Activated naive CD4-positive, alpha-beta T cell treated with anti-CD3 and anti-CD28 coated beads for 36 hours (primary cell): ENCODE measurements at regions not wholly inside any gene's neighbourhood (a gene's known extent, or its start where the extent isn't known, plus 50 kb on each side); places are given as distances from the start of the nearest gene placed in this dataset.
"Not testable (repeated sequence)": the region's sequence is repeated elsewhere in the genome, so short reads cannot be mapped to it uniquely, and the experiment has no call there.

ENCODE experiments used
- CTCF ChIA-PET: fragments of 350-600 bp; sonication (Branson Sonifier 250); formaldehyde crosslinking; loops from one replicate; lab custom pipeline; 2021; ENCODE audit warnings: antibody characterized with exemption; lab: Charles Lee
- DNase-seq: peaks from one replicate; pipeline ENCODE4 v3.0.0-alpha.2; 2020
- H3K27ac Mint-ChIP-seq: one replicate; pipeline ENCODE4 v1.8.0; 2021; ENCODE audit warnings: mild to moderate bottlenecking, mixed read lengths
- H3K27me3 Mint-ChIP-seq: one replicate; pipeline ENCODE4 v1.8.0; 2021; ENCODE audit warnings: low read depth, mixed read lengths
- H3K36me3 Mint-ChIP-seq: one replicate; pipeline ENCODE4 v1.8.0; 2021; ENCODE audit warnings: low read depth, mixed read lengths
- H3K4me1 Mint-ChIP-seq: one replicate; pipeline ENCODE4 v1.8.0; 2021; ENCODE audit warnings: low read depth, mixed read lengths
- H3K4me3 Mint-ChIP-seq: one replicate; pipeline ENCODE4 v1.8.0; 2021; ENCODE audit warnings: mild to moderate bottlenecking, moderate library complexity, mixed read lengths
- H3K9me3 Mint-ChIP-seq: one replicate; pipeline ENCODE4 v1.8.0; 2021; ENCODE audit warnings: mixed read lengths
- intact Hi-C: fragments of 100-400 bp; cut with micrococcal nuclease; formaldehyde crosslinking; loops from one replicate; pipeline ENCODE4 v1.15.1; 2023

GRCh38 chr11:116043059-116043458, 538.8 kb upstream of the CADM1 start:
- intact Hi-C loops, H3K36me3 Mint-ChIP-seq, H3K4me1 Mint-ChIP-seq, DNase-seq, H3K9me3 Mint-ChIP-seq, H3K4me3 Mint-ChIP-seq, CTCF ChIA-PET, H3K27ac Mint-ChIP-seq, H3K27me3 Mint-ChIP-seq: not testable (repeated sequence)

- CTCF ChIA-PET: no interaction called here
- no peak for DNase-seq
- intact Hi-C loops: no loop called here
- H3K36me3 Mint-ChIP-seq: no peaks in the 10 kb centered on the region
- H3K27me3 Mint-ChIP-seq: peaks cover under 1% of the 10 kb centered on the region
- H3K9me3 Mint-ChIP-seq: no peaks in the 10 kb centered on the region
- no peaks in the 10 kb centered on the region for H3K4me1 Mint-ChIP-seq
- H3K27ac Mint-ChIP-seq: no peak overlapping the region
- H3K4me3 Mint-ChIP-seq: no peak overlapping the region
These were observed 537.9 kb upstream of the CADM1 start for GRCh38 chr11:116042146-116042545.

DNA sequence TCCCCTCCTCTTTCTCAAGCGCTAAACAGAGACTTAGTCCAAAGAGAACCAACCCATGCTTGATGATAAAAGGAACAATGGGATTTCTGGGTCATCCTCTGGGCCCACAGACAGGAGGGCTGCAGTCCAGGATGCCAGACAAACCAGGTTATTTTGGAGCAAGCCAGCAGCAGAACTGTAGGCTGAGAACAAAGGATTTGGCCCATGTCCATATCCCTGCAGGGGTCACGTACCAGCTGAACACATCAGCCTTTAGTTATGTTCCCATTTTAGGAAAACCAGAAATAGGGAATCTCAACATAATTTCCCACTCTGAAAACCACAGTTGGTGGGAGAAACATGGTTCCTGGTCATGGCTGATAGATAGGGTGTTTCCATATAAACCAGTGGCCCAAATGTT, 533.6 kb upstream of the CADM1 start:
- CTCF ChIA-PET: no interaction called here
- H3K4me1 Mint-ChIP-seq: no peaks in the 10 kb centered on the region
- no peaks in the 10 kb centered on the region for H3K9me3 Mint-ChIP-seq
- no peaks in the 10 kb centered on the region for H3K36me3 Mint-ChIP-seq
- DNase-seq: no peak
- intact Hi-C loops: no loop called here
- peaks cover 3% of the 10 kb centered on the region for H3K27me3 Mint-ChIP-seq
- H3K27ac Mint-ChIP-seq: no peak overlapping the region
- no peak overlapping the region for H3K4me3 Mint-ChIP-seq

- CTCF ChIA-PET: no interaction called here
- H3K27ac Mint-ChIP-seq: no peak overlapping the region
- no peaks in the 10 kb centered on the region for H3K9me3 Mint-ChIP-seq
- no peak overlapping the region for H3K4me3 Mint-ChIP-seq
- intact Hi-C loops: no loop called here
- peaks cover 4% of the 10 kb centered on the region for H3K27me3 Mint-ChIP-seq
- no peaks in the 10 kb centered on the region for H3K36me3 Mint-ChIP-seq
- no peaks in the 10 kb centered on the region for H3K4me1 Mint-ChIP-seq
- DNase-seq: no peak
These were observed 531.8 kb upstream of the CADM1 start for GRCh38 chr11:116035977-116036376.

DNA sequence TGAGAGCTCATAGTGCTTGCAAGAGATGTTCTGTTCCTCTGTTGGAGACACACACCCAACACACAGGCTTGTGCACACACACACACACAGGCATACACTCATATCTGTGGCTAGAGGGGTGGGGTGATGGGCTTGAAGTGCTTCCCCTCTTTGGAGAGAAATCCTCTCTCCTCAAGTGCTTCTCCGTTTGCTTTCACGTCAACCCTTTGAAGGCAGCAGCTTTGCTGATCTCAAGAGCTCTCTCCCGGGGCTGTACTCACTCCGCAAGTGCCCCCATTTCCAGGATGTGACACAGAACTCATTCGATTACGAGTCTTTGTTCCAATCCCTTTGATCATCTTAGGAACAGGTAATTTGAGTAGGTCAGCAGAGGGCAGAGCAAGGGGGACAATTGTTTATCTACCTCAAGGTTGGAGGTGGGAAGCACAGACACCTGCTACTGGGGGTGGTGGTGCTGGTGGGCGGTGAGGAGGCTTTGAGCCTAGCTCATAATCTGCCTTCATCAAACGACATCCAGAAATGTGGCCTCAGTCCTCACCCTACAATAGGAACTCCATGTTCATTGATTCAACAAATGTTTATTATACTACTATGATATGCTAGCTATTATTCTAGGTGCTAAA, 529.8 kb upstream of the CADM1 start:
- CTCF ChIA-PET: no interaction called here
- H3K27me3 Mint-ChIP-seq: peaks cover 4% of the 10 kb centered on the region
- H3K9me3 Mint-ChIP-seq: no peaks in the 10 kb centered on the region
- intact Hi-C loops: no loop called here
- H3K27ac Mint-ChIP-seq: no peak overlapping the region
- H3K36me3 Mint-ChIP-seq: no peaks in the 10 kb centered on the region
- H3K4me1 Mint-ChIP-seq: no peaks in the 10 kb centered on the region
- DNase-seq: no peak
- H3K4me3 Mint-ChIP-seq: no peak overlapping the region

DNA sequence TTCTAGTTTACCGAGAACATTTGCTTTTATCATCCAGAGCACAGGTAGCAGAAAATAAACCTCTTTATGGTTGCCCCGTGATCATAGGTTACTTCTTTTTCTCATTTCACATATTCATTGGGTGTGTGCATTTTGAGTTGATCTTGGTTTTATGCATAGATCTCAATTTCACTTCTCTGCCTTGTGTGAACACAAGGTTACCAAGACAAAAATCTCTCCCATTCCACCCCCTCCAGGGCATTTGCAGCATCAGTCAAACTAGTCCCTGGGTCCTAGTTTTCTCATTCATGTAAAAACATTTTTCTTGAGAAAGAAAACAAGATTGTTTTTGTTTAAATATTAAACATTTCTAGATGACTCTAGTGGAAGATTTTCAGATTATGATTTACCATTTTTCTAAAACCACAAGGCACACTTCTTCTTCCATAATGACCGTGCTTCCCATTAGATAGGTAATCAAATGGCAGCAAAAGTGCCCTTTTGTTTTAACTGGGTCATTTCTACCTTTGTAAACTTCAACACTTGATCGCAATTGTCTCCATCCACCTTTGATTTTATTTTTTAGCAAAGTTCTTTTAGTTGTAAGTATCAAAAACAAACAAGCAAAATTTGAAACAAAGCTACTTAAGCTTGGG, 526.6 kb upstream of the CADM1 start:
- intact Hi-C loops: no loop called here
- H3K4me3 Mint-ChIP-seq: no peak overlapping the region
- H3K27ac Mint-ChIP-seq: no peak overlapping the region
- no peaks in the 10 kb centered on the region for H3K9me3 Mint-ChIP-seq
- DNase-seq: no peak
- CTCF ChIA-PET: no interaction called here
- H3K27me3 Mint-ChIP-seq: peaks cover 2% of the 10 kb centered on the region
- H3K4me1 Mint-ChIP-seq: no peaks in the 10 kb centered on the region
- H3K36me3 Mint-ChIP-seq: no peaks in the 10 kb centered on the region

DNA sequence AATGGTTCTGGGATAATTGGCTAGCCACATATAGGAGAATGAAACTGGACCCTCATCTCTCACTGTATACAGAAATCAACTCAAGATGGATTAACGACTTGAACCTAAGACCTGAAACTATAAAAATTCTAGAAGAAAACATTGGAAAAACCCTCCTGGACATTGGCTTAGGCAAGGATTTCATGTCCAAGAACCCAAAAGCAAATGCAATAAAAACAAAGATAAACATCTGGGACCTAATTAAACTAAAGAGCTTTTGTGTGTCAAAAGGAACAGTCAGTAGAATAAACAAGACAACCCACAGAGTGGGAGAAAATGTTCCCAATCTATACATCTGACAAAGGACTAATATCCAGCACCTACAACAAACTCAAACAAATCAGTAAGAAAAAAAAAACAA, 524.3 kb upstream of the CADM1 start:
- H3K27ac Mint-ChIP-seq, intact Hi-C loops, H3K4me3 Mint-ChIP-seq, DNase-seq, H3K36me3 Mint-ChIP-seq, H3K4me1 Mint-ChIP-seq, H3K27me3 Mint-ChIP-seq, H3K9me3 Mint-ChIP-seq: not testable (repeated sequence)
- CTCF ChIA-PET: interaction anchor here (0.6 kb wide), 1 partner anchor 1605 kb away, joined by 3 read pairs; no protein-coding TSS in a partner anchor

DNA sequence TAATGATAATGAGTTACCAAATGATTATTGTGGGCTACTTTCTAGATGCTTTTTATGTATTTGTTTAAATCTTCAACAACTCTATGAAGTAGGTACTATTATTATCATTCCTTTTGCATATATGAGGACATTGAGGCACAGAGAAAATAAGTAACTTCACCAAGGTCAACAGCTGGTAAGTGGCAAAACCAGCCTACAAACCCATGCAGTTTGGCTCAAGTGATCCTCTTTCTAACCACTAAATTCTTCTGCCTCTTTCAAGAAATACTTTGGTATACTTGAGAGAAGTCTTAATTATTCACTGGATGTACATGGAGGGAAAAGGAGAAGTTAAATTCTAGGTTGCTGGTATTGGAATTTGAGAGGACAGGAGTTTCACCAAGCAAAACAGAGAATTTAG, 495.2 kb upstream of the CADM1 start:
- no peaks in the 10 kb centered on the region for H3K9me3 Mint-ChIP-seq
- DNase-seq: no peak
- intact Hi-C loops: no loop called here
- CTCF ChIA-PET: no interaction called here
- no peaks in the 10 kb centered on the region for H3K36me3 Mint-ChIP-seq
- peaks cover 3% of the 10 kb centered on the region for H3K27me3 Mint-ChIP-seq
- no peak overlapping the region for H3K27ac Mint-ChIP-seq
- no peak overlapping the region for H3K4me3 Mint-ChIP-seq
- H3K4me1 Mint-ChIP-seq: no peaks in the 10 kb centered on the region

DNA sequence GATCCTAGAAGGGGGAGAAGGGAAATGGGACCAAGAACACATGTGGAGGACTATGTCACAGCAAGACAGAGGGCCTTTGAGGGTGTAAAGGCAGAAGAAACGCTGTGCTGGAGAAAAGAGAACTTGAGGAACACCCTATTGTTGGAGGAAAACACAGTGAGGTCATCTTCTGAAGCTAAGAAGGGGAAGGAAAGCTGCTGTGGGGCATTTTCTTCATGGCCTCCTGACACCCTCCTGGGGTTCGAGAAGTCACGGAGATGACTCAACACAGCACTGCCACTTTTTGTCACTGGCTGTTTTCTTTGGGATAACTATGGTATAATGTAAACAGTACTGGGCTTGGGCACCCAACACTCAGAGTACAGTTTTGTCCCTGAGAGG, 492.6 kb upstream of the CADM1 start:
- CTCF ChIA-PET: interaction anchor here (0.6 kb wide), 1 partner anchor 246 kb away, joined by 4 read pairs; no protein-coding TSS in a partner anchor
- Mint-ChIP-seq H3K4me3 (no peak overlapping the region), H3K36me3 (no peaks in the 10 kb centered on the region), H3K27ac (no peak overlapping the region), H3K27me3 (peaks cover 5% of the 10 kb centered on the region), H3K4me1 (no peaks in the 10 kb centered on the region), H3K9me3 (no peaks in the 10 kb centered on the region)
- DNase-seq: no peak
- intact Hi-C loops: no loop called here

DNA sequence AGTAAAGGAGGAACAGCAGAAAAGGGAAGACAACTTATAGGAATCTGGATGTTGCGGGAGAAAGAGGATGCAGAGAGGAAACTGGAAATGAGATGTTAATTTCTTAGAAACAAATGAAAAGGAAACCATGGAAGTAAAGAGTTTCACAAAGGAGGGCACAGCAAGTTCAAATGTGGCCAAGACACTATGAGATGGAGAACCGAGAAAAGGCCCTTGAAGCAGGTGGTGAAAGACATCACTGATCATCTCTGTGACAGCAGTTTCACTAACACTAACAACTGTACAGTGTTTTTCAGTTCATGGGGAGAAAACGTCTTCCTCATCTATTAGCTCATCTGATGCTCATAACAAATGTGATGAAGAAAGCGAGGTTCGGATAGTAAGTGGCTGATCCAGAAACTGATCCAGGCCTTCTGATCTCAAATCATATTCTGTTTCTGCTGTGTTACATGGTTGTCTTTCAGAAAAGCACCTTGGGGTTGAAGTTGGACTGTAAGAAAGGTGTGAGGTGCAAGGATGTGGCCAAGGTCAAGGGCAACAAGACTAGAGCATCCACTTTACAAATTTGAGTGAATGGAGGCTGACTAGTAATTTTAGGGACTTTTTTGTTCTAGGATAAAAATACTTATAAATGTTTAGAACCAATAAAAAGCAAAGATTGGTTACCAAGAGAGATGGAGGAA, 492.1 kb upstream of the CADM1 start:
- peaks cover 5% of the 10 kb centered on the region for H3K27me3 Mint-ChIP-seq
- H3K9me3 Mint-ChIP-seq: no peaks in the 10 kb centered on the region
- H3K4me1 Mint-ChIP-seq: no peaks in the 10 kb centered on the region
- CTCF ChIA-PET: no interaction called here
- no peaks in the 10 kb centered on the region for H3K36me3 Mint-ChIP-seq
- no peak for DNase-seq
- no peak overlapping the region for H3K4me3 Mint-ChIP-seq
- no peak overlapping the region for H3K27ac Mint-ChIP-seq
- intact Hi-C loops: no loop called here

- Mint-ChIP-seq H3K9me3 (no peaks in the 10 kb centered on the region), H3K36me3 (no peaks in the 10 kb centered on the region), H3K4me3 (no peak overlapping the region), H3K27me3 (peaks cover 5% of the 10 kb centered on the region), H3K4me1 (no peaks in the 10 kb centered on the region), H3K27ac (no peak overlapping the region)
- CTCF ChIA-PET: no interaction called here
- no peak for DNase-seq
- intact Hi-C loops: no loop called here
These were observed 489.4 kb upstream of the CADM1 start for GRCh38 chr11:115993590-115993989.

- Mint-ChIP-seq H3K27me3 (peaks cover 5% of the 10 kb centered on the region), H3K4me3 (no peak overlapping the region), H3K27ac (no peak overlapping the region), H3K4me1 (no peaks in the 10 kb centered on the region), H3K36me3 (no peaks in the 10 kb centered on the region), H3K9me3 (no peaks in the 10 kb centered on the region)
- intact Hi-C loops: no loop called here
- CTCF ChIA-PET: interaction anchor here (0.6 to 0.9 kb wide), 3 partner anchors 11 to 238 kb away, joined by 3 read pairs; no protein-coding TSS in a partner anchor
- DNase-seq: no peak
These were observed 485.8 kb upstream of the CADM1 start for GRCh38 chr11:115990004-115990447.

DNA sequence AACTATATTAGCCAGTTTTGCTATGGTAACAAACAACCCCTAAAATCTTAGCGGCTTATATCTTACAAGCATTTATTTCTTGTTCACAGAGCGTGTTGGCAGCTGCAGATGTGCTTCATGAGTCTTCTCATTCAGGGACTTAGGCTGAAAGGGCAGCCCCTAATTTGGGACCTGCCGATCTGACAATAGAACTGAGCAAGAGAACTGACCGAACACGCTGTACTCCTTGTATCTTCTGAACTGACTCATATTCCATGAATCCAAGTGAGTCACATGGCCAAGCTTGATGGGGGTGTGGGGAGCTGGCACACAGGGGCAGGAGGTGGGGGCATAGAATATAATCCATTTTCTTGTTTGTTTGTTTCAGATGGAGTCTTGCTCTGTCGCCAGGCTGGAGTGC, 481.7 kb upstream of the CADM1 start:
- H3K9me3 Mint-ChIP-seq: no peaks in the 10 kb centered on the region
- no peak for DNase-seq
- no peak overlapping the region for H3K4me3 Mint-ChIP-seq
- no peaks in the 10 kb centered on the region for H3K4me1 Mint-ChIP-seq
- no peak overlapping the region for H3K27ac Mint-ChIP-seq
- intact Hi-C loops: no loop called here
- CTCF ChIA-PET: no interaction called here
- H3K36me3 Mint-ChIP-seq: no peaks in the 10 kb centered on the region
- no peaks in the 10 kb centered on the region for H3K27me3 Mint-ChIP-seq
